GM19240 (cell line): ENCODE measurements at regions not wholly inside any gene's neighbourhood (a gene's known extent, or its start where the extent isn't known, plus 50 kb on each side); places are given as distances from the start of the nearest gene placed in this dataset.
A peak's percentile ranks its signal among the peaks of the same experiment; 100 is the strongest.

Experiments
- DNase-seq: peaks from one replicate; pipeline ENCODE4 v3.0.0; 2011; ENCODE audit warnings: low spot score; ENCODE audit not compliant: insufficient read length

DNA sequence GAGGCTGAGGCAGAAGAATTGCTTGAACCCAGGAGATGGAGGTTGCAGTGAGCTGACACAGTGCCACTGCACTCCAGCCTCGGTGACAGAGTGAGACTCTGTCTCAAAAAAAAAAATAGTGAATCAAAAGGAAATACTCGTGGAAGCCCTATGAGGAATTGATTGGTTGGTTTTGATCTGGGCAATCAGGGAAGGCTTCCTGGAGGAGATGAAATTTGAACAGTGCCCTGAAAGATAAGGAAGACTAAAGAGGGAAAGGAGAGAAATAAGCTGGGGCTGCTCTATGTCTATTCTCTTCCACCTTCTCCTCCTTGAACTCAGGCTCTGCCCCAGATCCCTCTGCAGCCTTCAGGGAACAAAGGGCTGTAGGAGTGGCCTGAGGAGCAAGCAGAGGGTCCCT is 54.1 kb downstream of the IRF2BPL start:
- no peak for DNase-seq

DNA sequence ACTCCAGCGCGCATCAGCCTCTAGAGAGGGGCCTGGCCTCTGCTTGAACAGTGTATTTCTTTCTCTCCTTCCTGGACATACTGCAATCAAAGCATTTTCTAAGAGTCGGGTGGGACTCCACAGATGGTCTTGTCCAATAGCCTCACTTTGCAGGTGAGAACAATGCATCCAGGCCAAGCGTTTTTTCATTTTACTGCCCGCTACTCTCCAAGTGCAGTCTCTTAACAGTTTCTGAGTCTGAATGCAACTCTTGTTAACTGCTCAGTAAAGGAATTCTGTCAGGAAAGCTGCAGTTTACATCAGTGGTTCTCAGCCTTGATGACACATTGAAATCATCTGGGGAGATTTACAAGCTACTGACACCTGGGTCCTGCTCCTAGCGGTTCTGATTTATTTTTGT is 57.0 kb downstream of the IRF2BPL start:
- DNase-seq, result no peak

DNA sequence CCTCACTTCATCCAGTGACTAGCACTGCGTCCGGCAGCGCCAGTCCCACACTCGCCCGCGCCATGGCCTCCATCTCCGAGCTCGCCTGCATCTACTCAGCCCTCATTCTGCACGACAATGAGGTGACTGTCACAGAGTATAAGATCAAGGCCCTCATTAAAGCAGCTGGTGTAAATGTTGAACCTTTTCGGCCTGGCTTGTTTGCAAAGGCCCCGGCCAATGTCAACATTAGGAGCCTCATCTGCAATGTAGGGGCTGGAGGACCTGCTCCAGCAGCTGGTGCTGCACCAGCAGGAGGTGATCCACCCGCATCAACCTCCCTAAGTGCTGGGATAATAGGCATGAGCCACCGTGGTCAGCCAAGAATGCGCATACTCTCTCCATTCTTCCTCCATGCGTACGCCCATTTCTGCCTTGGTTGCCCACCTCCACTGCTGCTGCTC is 59.9 kb downstream of the IRF2BPL start:
- no peak for DNase-seq

DNA sequence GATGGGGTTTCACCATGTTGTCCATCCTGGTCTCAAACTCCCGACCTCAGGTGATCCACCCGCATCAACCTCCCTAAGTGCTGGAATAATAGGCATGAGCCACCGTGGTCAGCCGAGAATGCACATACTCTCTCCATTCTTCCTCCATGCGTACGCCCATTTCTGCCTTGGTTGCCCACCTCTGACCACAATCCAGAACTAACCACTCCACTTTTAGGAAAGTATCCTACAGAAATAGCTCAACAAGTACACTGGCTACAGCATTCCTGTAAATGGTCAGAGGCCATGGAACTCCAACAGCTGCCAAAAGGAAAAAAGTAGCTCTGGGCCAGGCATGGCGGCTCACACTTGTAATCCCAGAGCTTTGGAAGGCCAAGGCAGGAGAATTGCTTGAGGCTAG is 60.7 kb downstream of the IRF2BPL start:
- DNase-seq, result no peak

DNA sequence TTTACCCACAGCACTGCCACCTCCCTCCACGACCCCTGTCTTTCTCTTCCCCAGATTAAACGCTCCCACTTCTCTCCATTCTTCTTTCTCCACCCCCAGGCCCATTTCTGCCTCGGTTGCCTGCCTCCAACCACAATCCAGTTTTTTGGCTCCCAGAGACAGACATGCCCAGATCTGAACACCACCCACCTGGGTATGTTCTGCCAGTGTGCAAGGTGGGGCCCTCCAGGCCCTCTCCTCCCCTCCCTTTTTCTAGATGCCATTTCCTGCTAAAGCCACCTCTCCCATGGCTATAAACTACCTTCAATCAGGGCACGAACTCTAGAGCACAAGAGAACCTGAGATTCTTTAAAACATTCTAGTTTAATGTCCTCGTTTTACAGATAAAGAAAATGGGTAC is 63.3 kb downstream of the IRF2BPL start:
- DNase-seq, result no peak

DNA sequence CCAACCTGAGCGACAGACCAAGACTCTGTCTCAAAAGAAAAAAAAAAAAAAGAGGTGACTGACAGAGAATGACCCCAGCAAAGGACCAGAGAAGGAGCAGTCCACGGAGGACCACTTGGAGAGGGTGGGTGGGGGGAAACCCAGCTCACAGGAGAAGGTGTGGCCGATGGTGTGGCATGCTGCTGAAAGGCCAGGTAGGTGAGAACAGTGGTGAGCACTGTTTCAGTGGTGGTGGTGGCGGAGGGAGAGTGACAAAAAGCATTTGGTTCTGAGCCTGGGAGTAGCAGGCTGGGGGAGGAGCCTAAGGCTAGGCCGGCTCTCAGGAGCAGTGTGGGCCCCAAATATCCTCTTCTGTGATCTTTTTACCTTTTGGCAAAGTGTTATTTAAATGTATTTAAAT is 63.8 kb downstream of the IRF2BPL start:
- no peak for DNase-seq

DNA sequence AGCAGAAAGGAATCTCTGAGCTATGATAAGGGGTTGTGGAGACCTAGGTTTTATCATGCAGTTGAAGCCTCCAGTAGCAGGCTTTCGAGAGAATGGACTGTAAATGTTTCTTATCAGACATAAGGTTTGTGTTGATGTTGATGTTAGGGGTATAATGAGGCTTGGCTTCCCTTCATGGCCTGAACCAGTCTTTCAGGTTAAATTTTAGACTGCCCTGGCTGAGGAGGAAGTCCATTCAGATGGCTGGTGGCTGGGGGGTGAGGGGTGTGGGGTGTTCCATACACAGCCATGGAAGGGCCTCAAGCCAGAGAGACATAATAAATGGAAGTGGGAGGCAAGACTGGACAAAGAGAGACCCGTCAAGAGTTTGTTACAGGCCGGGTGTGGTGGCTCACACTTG is 65.1 kb downstream of the IRF2BPL start:
- no peak for DNase-seq

DNA sequence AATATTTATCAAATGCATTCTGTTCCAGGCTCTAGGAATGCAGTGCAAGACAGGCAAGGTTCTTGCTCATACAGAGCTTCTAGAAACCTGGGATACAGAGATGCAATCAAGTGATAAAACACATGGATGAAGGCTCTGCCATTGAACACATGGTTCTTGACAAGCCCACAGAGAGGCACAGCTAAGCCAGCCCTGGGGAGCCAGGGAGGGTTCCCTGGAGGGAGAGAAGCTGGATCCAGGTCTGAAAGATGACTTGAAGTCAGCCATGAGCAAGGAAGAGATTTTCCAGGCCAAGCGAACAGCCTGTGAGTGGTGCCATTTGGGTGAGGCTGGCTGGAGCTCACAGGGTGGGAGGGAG is 66.2 kb downstream of the IRF2BPL start:
- DNase-seq, result no peak

DNA sequence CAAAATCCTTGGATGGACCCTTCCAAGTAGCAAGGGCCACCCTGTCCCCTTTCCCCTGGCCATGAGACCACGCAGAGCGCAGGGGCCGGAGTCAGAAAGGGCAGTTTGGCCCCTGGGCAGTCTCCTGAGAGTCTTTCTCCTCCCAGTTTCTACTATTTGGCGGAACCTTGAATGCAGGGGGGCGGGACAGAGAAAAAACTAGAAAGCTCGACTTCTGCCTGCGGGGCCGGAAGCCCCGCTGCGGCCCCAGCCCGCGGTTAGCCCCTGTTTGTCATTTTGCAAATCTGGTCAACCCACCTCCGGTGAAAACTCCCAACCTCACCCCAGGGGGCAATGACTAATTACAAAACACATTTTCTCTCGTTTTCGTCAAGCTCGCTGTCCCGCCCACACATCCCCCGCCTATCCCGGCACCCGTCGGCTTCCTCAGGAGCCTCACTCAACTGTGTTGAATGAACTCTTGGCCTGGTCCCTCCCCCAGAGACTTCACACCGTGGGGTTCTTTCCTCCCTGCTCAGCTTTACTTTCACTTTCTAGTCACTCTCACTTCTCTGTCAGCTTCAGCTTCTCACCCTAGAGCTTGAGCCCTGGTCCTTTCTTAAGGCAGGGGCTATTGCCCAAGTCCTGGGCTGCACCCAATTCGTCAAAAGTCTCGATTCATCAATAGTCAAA is 66.7 kb downstream of the IRF2BPL start:
- DNase-seq, result peak; percentile 80

DNA sequence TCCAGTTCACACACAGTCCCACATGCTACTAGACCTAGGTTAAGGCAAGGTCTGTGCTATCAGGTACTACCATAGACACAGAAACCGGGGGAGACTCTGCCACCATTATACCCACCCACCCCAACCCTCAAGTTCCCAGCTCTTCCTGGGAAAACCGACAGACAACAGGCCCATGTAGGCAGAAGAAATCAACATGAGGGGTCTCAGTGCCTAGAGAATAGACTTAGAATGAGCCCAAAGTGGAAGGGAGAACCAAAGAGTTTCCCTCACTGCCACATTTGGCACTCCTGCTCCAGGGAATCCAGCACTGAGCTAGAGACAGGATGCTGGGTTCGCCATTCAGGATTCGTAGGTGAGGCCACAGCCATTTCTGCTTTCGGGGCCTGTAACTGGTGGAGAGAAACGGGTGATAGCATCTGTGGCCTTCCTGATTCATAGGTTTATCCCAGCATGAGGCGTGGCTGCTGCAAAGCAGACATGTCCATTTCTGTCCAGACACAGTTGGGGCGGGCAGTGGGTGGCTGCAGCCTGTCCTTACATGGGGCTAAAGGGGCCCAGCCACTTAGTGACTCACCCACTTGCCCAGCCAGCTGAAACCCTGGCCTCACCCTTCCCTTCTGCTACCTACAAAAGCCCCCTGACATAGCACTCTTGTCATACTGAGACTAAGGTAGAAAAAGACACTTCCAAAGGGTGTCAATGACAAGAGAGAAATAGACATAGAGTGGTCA is 69.4 kb downstream of the IRF2BPL start:
- DNase-seq, result no peak

DNA sequence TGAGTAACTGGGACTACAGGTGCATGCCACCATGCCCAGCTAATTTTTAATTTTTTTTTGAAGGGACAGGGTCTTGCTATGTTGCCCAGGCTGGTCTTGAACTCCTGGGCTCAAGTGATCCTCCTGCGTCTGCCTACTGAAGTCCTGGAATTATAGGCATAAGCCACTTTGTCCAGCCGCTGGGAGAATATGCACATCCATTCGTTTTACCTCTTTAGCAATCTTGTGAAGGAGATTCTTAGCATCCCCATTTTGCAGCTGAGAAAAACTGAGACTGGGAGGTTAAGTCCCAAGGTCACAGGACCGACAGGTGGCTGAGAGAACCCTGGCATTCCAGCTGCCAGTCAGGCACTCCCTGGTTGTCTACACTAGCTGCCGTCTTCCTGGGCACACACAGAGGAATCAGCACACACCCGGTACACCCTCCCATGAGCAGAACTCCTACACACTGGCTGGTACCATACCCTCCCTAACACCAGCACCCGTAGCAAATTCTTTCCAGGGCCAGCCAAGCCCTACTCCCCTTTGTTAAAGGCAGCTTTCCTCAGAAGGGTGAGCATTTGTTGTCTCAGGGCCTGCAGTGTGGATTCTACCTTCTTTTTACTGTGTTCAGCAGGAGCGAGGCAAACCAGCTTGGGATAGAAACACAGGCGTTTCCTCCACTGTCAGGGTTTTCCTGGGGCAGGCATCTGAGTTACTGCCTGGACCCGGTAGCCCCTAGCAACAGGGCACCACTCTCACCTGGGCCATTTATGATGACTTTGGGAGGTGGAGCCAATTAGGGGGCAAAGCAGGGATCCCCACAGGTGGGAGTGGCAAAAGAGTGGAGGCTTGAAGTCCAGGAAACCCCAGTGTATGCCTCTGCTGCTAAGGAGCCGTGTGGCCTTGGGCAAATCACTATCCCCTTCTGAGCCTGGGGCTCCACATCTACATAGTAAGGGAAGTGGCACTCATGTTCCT is 70.2 kb downstream of the IRF2BPL start:
- DNase-seq, result no peak

DNA sequence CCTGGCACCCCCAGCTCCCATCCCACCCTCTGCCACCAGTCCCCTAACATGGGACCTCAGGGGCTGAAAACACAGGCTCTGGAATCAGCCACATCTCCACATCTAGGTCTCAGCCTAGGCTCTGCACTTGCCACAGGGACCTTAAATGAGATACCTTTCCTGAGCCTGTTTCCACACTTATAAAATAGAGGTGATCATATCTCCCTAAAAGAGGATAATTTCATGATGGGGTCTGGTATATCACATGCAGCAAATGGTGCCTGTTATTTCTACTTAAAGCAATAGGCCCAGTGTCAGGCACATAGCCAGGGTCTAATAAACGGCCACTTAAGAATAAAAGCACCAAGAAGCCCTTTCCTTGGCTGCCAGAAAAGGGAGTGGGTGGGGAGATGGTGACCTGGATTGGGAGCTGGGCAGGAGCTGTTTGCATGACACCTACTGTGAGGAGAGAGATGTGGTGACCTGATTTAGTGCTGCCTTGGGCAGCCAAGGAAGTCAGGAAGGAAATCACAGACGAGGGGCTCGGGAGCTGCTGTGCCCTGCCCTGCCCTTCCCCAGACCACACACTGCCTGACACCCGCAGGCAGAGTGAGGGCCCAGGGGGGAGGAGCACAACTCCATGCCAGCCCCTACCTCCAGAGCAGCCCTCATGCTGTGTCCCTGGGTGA is 71.2 kb downstream of the IRF2BPL start:
- no peak for DNase-seq

DNA sequence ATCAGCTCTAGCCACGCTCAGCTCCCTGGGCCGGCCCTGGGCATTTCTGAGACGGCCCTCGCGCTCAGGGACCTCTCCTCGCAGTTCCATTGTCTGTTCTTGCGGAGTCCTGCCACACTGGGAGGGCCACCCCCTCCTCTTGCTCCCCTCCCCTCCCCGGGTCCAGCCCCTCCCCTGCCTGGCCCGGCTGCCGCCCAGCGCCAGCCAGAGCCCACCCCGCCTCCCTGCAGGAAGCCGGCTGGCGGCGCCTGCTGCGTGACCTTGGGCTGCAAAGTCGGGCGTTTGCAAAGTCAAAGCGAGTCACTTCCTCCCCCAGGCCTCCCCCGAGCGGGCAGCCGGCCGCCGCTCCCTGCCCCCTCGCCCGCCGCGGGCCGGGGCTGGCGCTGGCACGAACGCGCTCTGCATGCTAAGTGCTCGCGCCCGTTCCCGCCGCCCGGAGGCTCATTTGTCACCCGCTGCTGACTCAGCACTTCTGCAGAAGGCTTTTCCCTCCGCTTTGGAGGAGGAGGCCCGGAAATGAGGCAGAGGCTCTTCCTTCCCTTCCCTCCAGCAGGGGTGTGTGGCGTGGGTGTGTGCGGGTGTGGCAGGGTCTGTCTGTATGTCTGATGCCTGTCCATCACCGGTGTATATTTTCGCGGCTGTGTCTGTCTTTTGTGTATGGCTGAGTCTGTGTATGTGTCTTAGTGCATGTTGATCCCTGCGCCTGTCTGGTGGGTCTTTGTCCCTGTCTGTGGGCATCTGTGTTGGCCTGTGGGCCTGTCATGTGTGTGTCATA is 72.0 kb downstream of the IRF2BPL start:
- DNase-seq, result no peak

DNA sequence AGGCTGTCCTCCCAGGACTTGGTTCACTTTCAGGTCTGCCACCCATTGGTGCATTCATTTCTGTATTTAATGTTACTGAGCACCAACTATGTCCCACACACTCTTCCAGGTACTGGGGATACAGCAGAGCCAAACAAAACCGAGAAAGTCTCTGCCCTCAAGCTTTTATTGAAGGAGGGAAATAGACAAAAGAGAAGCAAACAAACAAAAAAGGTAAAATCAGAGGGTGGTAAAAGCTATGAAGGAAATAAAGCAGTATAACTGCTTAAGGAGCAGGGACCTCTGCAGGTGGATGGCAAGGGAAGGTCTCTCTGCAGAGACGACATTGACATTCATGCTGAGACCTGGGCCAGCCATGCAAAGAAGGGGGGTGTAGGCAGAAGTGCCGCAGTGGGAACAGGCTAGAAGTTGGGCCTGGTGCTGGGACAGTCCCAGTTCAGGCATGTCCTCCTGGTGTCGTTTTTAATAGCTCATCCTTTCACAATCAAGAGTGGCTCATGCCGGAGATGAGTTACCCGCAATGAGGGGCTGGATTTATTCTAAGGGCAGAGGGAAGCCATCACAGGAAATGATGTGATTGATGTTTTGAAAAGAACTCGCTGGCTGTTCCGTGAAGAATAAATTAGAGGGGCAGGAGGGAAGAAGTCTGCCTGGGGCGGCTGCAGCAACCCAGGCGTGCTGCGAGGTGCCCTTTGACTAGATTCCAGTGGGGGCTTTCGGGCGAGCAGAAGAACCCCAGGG is 72.8 kb downstream of the IRF2BPL start:
- no peak for DNase-seq

DNA sequence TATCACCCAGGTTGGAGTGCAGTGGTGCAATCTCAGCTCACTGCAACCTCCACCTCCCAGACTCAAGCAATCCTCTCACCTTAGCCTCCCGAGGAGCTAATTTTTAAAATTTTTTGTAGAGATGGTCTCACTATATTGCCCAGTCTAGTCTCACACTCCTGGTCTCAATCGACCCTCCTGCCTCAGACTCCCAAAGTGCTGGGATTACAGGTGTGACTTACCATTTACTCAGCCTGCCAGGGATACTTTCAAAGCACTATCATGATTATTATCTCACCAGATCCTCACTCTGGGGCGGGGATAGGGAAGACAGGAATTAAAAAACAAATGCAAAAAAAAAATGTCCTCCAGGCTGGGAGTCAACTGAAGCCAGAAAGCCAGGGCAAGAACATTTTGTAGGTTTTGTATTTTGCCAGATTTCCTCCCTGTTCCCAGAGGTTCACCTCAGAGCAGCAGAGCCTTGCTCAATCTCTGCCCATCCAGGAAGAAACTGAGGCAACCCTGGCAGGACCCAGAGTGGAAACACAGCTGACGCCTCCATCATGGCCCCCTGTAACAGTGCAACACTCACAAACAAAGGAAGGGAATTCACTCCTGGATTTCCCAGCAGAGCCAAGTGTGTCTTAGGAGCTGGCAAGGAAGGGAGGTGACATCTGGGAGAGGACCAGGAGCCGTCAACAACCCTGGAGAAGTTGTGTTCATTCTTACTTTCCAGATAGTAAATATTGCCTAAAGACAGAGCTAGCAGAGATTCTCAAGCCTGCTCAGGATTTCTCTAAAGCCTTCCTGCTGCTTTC is 73.9 kb downstream of the IRF2BPL start:
- no peak for DNase-seq

DNA sequence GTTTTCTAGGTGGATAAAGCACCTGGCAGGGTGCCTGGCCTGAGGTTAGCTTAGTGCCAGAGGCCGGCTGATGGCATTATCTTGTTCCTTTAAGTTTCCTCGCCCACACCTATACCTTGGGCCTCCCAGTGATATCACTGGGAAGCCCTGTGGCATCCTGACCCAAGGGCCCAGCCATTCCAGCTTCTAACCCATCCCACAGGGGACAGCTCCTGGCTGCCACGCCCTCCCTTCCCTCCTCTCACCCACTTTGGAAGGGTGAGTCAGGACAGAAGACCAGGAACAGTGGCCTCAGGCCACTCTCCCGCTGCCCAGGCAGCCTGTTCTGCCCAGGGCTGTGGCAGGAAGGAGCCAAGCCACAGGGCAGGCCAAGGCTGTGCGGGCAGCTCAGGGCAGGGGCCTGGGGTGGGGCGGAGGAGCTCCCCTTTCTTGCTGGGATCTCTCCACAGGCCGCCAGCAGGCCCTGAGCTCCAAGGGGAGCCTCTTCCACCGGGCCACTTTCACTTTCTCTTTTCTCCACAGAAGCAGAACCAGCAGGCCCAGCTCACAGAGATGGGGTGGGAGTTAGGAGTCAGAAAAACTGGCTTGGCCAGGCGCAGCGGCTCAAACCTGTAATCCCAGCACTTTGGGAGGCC is 75.1 kb downstream of the IRF2BPL start:
- DNase-seq, result no peak

DNA sequence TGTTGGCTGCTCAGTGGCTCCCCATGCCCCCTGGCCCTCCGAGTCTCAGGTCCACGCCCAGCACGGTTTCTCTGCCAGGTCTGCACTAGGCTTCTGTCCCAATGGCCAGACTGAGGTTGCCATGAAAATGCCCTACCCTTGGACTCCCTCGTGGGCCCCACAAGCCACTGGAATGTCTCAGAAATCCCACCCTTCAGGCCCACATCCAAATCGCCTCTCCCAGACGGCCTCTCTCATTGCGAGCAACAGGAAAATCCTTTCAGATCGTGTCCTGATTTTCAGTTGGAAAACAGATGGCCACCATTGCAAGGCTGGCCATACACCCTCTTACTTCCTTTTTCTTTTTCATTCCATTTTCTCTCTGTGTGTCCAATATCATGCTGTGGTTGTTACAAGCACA is 77.3 kb downstream of the IRF2BPL start:
- no peak for DNase-seq

DNA sequence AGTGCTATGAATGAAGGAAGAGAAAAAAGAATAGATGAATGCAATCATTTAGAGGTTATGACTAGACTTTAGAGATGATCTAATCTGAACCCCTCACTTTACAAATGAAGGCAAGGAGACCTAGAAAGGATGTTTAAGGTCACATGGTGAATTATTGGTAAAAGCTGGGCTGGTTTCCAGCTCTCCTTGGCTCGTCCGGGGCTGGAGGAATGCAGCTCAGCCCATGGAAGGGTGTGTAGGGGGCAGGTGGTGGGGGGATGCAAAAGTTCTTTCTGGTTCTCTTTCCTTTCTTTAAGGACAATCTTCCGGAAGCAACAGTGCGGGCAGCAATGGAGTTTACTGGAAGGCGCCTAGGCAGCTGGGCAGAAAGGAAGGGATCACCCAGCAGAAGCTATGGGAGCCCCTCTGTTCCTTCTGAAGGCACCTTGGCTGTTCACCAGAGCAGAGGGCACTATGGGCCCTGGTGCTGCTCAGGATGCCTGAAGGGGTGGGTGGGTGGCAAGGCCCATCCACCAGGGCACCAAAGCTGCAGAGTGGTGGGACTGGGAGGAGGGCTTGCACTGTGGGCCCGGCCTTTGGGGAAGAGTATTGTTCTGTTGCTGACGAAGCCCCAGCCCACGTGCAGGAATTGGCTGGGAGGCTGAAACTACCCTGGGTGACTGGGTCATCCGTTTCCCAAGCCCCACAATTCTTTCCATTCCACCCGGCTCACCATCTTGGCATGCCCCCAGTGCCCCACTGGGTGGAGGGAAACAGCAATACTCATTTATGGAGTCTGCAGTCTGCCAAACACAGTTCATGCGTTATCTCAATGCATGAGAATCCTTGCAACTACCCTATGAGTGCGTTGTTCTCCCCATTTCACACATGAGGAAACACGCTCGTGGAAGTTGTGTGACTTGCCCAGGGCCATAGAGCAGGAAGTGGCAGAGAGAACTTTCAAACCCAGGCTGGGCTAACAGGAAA is 78.2 kb downstream of the IRF2BPL start:
- DNase-seq, result no peak
